Hypothalamus (tissue), 51 donors: ENCODE measurements at regions not wholly inside any gene's neighbourhood (a gene's known extent, or its start where the extent isn't known, plus 50 kb on each side); places are given as distances from the start of the nearest gene placed in this dataset.
"Not testable (repeated sequence)": the region's sequence is repeated elsewhere in the genome, so short reads cannot be mapped to it uniquely, and the experiment has no call there.

Experiments used
- DNase-seq, 51 donors: peaks; one replicate each; lab custom pipeline; 2025; lab: John Stamatoyannopoulos, UW

GRCh38 chr11:110347660-110348059 is 51.2 kb upstream of the RDX start:
- DNase-seq, result no peak

DNA sequence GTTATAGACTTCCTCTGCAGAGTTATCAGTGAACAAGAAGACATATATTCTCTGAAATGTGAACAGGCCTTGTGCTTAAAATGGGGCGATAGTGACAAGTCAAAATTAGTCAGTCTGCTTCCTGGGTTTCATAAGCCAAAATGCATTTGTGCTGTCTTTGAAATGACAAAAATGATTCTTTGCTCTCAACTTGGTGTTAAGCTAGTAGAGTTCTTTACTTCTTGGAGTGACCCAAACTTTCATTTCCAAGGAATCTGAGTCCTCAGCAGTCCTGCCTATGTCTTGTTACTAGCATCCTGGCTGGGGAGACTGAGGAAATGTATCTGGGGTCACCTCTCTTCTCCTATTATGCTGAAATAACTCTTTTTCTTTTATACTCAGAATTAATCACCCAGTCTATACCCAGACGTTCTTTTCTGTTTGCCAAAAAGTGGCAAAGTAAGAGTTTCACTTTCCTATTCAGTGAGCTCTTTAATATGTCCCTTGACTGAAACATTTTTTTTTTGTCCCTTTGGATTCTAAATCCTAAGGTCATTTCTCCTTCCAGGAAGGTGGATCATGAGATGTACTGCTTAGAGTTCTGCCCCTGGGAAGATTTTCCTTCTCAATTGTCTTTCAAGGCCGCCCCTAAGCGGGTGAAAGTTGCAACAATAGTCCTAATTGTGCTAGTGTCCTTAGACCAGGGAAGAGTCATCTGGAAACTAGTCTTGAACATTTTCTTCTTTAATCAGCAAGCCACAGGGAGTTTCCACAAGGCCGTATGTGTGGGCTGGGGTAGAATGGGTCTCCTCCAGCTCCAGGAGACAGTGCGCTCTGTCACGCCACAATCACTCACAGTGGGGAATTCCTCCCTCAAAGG is 53.0 kb upstream of the RDX start:
- peak in 4 of 51 donors; percentile 5 to 22 (median 17) for DNase-seq

DNA sequence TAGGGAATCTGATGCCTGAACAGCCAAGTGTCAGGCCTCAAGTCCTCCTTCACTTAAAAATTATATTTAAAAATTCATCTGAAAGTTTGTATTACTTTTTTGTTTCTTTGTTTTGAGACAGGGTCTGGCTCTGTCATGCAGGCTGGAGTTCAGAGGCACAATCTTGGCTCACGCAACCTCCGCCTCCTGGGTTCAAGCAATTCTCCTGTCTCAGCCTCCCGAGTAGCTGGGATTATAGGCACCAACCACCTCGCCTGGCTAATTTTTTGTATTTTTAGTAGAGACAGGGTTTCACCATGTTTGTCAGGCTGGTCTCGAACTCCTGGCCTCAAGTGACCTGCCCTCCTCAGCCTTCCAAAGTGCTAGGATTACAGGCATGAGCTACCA is 53.6 kb upstream of the RDX start:
- not testable (repeated sequence) for DNase-seq

DNA sequence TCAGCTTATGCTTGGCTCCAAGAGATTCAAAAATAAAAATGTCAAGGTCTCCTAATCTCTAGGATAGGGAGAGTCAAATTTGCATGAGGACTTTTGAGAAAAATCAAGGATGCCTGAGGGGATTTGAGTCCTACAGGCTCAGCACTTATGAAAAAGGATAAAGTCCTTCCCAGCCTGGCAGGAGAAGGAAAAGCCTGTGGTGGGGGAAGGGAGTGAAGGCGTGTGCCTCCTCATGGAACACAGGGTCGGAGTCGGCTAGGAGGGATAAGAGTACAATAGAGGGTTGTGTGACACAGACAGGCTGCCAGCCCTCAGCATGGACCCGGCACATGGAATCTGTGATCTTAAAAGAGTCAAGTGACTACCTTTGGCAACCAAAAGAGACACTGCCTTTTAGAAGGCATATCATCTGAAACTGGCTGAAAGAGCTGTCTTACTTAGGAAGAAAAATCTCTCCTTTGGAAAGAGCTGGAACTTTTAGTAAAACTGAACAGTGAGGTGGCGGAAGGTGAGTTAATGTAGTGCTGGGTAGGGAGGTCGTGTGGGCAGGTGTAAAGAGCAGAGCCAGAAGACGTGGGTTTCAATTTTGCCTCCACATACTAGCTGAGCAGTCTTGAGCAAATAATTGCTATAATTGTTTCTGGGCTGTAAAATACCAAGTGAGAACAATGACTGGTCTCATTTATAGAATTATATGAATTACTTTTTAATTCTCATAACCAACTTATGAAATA is 58.8 kb upstream of the RDX start:
- peak in 3 of 51 donors; percentile 9 to 43 (median 20) for DNase-seq

GRCh38 chr11:110356762-110357671 is 60.6 kb upstream of the RDX start:
- peak in 1 of 51 donors; percentile 27 for DNase-seq

DNA sequence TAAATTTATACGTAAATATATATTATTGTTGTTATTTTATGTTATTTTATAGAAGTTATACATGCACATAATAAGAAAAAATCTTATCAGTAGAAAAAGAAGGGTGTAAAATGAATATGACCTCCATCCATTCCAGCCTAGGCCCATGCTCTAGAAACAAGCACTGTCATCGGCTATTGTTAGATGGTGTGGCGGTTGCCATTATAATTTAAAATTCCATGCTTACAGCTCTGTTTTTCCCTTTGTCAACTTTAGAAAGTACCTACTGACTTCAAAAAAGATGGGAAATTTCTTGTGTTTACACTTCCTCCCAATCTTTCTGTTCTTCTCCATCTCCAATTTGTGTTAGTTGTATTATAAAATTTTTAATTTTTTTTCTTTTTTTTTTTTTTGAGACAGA is 61.9 kb upstream of the RDX start:
- no peak for DNase-seq

DNA sequence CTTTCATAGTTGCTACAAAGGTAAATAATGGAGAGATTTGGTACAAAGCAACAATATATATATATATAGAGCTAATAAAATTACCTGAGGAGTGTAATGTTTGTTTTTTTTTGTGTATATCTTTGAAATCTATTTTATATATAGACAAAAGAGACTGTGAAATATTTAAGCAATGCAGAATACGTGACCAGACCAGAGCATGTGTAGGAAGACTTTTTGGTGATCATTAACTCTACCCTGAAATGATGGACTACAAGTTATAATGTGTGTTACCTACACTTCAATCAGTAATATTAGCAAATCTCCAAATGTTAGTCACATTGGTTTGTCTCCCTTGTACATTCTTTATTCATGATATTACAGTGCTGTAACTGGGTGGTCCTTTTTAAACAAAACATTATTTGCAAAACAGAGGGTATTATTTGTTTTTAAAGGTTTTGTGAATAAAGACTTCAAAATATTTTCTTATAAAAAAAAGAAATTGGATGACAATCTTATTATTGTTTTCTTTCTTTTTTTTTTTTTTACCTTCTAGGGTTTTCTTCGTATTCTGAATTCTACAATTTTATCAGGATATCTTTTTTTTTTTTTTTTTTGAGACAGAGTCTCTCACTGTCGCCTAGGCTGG is 64.5 kb upstream of the RDX start:
- DNase-seq, result not testable (repeated sequence)

DNA sequence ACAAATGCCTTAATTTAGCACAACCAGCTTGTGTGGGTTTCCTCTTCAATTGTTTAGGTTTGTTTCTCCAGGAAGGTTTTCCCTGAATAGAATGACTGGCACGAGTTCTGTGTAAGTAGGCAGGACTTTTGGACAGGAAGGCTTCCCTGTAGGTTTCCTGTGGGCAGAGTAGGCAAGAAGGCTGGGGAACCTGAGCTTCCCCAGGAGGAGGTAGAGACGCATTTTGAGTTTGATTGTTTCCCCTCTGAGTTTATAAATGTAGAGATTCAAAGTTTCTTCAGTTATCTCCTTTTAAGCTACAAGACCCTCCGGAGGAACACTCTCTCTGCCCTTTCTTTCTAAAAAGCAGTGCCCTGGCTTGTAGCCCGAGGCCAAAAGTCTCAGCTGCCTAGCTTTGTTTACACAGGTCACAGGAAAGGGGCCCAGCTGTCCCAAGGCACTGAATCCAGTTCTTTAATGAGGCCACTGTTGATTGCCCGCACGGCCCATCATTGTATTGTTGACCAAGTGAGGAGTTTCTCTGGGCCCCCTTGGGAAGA is 66.6 kb upstream of the RDX start:
- DNase-seq, result peak in 4 of 51 donors; percentile 11 to 44 (median 30)

GRCh38 chr11:110366291-110366690 is 63.5 kb upstream of the FDX1 start:
- peak in 15 of 51 donors; percentile 4 to 45 (median 16) for DNase-seq

DNA sequence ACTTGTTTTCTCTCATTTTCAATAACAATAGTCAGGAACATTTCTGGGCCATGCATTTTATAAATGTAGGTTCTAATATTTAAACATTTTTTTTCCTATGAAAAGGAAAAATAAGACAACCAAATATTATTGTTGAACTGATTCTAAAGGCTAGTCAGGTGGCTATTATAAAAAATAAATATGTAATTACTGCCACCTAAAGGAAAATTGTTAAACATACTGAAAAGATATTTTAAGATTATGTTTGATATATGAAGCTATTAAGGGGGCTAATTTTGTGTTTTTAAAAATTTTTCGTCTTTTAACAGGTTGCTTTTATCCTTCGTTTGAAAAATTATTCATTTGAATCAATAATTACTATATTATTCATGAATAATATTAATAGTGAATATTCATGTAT is 62.2 kb upstream of the FDX1 start:
- DNase-seq, result no peak

DNA sequence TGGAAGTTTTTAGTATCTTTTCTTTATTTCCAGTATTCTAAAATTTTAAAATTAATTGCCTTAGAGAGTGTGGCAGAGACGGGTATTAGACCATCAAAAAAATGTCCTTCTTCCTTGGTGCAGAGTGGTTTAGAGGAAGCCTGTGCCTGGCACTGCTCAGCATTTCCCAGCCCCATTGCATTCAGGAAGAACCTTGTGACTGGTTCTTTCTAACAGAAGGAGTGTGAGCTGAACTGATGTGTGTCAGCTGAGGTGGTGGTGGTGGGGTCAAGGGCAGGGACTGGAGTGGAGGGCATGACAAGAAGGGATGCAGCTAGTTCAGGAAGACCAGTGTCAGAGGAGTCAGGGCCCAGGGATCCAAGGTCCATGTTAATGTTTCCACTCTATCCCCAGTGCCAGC is 58.7 kb upstream of the FDX1 start:
- no peak for DNase-seq

DNA sequence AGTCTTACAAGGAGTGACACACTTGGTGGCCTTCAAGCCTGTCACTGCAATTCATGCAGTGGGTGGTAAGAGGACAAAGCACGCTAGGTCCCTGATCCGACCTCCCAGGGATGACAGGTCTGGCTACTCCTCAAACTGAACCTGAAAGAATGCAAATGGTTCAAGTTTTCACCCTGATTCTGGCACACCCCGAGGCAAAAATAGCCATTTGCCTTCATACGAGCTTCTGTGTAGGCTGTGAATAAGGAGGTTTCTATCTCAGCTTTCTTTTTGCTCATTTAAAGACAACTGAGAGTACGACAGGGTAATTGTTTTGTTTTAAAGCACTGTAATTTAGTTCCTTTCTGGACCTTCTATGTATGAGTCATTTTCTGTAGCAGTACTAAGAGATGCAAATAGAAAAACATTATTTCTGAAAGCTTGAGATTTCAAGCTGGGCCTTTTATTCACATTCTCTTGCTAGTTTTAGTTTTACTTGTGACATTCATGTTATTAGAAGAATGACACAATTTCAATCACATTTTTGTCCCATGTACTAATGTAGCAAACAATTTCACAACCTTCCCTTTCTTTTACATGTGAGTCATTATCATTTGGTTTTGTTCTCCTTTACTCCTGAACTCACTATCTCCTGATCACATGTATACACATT is 56.6 kb upstream of the FDX1 start:
- DNase-seq, result peak in 1 of 51 donors; percentile 45

DNA sequence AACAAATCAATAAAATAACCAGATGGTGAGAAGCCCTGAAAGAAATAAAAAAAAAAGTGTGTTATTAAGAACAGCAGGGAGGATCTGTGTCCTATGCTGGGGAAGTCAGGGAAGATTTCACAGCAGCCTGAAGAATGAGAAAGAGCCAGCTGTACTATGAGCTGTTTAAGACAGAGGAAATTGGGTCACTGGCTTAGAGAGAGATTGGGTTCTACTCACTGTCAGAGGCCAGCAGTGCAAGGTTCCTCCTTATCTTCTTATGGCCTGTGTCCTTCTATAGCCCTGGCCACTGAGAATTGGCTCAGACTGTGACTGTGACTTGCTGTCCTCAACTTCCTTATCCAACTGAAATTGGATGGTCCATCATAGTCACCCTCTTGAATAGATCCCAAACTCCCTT is 54.8 kb upstream of the FDX1 start:
- DNase-seq, result no peak

DNA sequence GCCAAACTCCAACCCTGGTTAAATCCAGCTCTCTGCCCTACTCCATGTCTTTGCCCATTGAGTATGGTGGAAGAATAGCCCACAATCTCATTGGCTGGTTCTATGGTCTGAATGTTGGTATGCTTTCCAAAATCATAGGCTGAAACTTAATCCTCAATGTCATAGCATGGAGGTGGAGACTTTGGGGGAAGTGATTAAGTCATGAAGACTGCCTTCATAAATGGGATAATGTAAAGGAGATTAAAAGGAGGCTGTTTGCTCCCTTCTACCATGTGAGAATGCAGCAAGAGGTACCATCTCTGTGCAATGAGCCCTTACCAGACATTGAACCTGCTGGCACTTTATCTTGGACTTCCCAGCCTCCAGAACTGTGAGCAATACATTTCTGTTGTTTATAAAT is 54.4 kb upstream of the FDX1 start:
- no peak for DNase-seq

- DNase-seq, result no peak
These were observed 53.7 kb upstream of the FDX1 start for GRCh38 chr11:110376021-110376420.

- DNase-seq, result peak in 27 of 51 donors; percentile 9 to 75 (median 40)
These were observed 52.9 kb upstream of the FDX1 start for GRCh38 chr11:110376711-110377324.

GRCh38 chr11:110377434-110377833 is 52.3 kb upstream of the FDX1 start:
- no peak for DNase-seq

DNA sequence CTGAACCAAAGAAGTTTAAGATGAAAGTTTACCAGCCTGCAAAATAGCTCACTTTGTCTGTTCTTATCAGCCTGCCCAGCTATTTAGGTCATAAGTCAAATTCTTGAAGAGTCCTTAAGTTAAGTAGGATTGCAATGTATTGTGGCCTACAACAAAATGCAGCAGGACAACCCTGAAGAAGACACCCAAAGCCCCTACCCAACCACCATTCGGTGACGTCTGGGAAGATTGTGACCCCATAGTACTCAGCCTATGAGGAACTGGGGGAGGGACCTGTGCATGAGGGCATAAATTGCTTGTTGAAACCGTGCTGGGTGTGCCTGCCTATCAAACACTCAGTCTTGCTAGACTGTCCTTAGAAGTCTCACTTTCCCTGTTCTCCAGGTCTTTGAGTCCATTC is 50.5 kb upstream of the FDX1 start:
- no peak for DNase-seq

GRCh38 chr11:110379936-110380335 is 49.8 kb upstream of the FDX1 start:
- no peak for DNase-seq
